SH-SY5Y (cell line): ENCODE measurements at regions not wholly inside any gene's neighbourhood (a gene's known extent, or its start where the extent isn't known, plus 50 kb on each side); places are given as distances from the start of the nearest gene placed in this dataset.

ENCODE experiments used
- GATA2 ChIP-seq: IDR thresholded peaks from 2 replicates; pipeline ENCODE4 v1.6.1; 2011; ENCODE audit warnings: mild to moderate bottlenecking, low read depth, low read length
- GATA3 ChIP-seq: IDR thresholded peaks from 2 replicates; pipeline ENCODE4 v1.6.1; 2011; ENCODE audit warnings: low read depth, mild to moderate bottlenecking, low read length, moderate library complexity

DNA sequence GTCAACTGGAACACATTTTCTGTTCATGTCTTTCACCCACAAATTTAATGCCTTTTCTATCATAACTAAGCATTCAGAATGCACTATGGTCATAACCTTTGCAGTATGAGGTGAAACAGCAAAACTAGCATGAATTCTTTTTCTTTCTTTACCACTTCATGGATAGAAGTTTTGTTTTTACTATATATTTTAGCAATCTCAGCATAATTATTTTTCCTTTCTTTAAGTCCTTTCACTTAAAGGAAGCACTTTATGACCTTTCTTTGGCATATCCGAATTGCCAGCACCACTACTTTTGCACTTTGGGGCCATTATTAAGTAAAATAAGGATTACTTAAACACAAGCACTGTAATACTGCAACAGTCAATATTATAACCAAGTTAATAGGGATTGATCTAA, 115.1 kb upstream of the DKK2 start:
- TF ChIP-seq GATA3 (no peak), GATA2 (no peak)
